Peyer's patch (tissue), 4 donors: ENCODE measurements at regions not wholly inside any gene's neighbourhood (a gene's known extent, or its start where the extent isn't known, plus 50 kb on each side); places are given as distances from the start of the nearest gene placed in this dataset.

Source experiments
- DNase-seq, 3 donors: peaks; one replicate each; pipeline ENCODE4 v3.0.0-alpha.2; 2017 to 2019
- H3K27ac ChIP-seq, 4 donors: fragments of 200-600 bp; sonication (generic); one replicate each; pipeline ENCODE4 v1.5.1; 2016 to 2019
- H3K27me3 ChIP-seq, 2 donors: fragments of 200-600 bp; sonication (generic); one replicate each; pipeline ENCODE4 v1.5.1; 2019
- H3K36me3 ChIP-seq, 3 donors: fragments of 200-600 bp; sonication (generic); one replicate each; pipeline ENCODE4 v1.5.1; 2016 to 2019
- H3K4me1 ChIP-seq, 4 donors: fragments of 200-600 bp; sonication (generic); one replicate each; pipeline ENCODE4 v1.5.1; 2016 to 2019
- H3K4me3 ChIP-seq, 4 donors: fragments of 200-600 bp; sonication (generic); 1 replicate in 3 of 4; 2 replicates in 1 of 4; pipeline ENCODE4 v1.5.1; 2016 to 2019; ENCODE audit warnings: mild to moderate bottlenecking in 1 of 4
- H3K9me3 ChIP-seq, 4 donors: fragments of 200-600 bp; sonication (generic); one replicate each; pipeline ENCODE4 v1.5.1; 2016 to 2019; ENCODE audit warnings: mild to moderate bottlenecking in 1 of 4
- CTCF ChIP-seq, 6 experiments: fragments of 450-650 bp in 4 of 6; fragments of 200-600 bp in 2 of 6; sonication (generic) in 1 of 6; IDR thresholded peaks; one replicate each; pipeline ENCODE4 v1.5.1; 2017 to 2019; ENCODE audit warnings: antibody characterized with exemption in 6 of 6, mild to moderate bottlenecking in 3 of 6, moderate library complexity in 1 of 6
- POLR2A ChIP-seq, 2 donors: fragments of 450-650 bp; IDR thresholded peaks; one replicate each; pipeline ENCODE4 v1.5.1; 2017; ENCODE audit warnings: antibody characterized with exemption in 2 of 2, mild to moderate bottlenecking in 2 of 2, moderate library complexity in 2 of 2

- no peak for TF ChIP-seq POLR2A (IDR thresholded peaks at IDR 0.05)
- TF ChIP-seq CTCF (IDR thresholded peaks at IDR 0.05), result no peak
- no peak for DNase-seq
- no peak overlapping the region for H3K27ac ChIP-seq
- H3K4me1 ChIP-seq, result no peaks in the 10 kb centered on the region
- no peaks in the 10 kb centered on the region for H3K36me3 ChIP-seq
- H3K27me3 ChIP-seq, result no peaks in the 10 kb centered on the region
- H3K4me3 ChIP-seq, result no peak overlapping the region
- no peaks in the 10 kb centered on the region for H3K9me3 ChIP-seq
Measured at GRCh38 chr4:34731070-34731469, 1513.2 kb downstream of the ARAP2 start.

- Histone ChIP-seq H3K27me3 (no peaks in the 10 kb centered on the region), H3K4me1 (no peaks in the 10 kb centered on the region), H3K27ac (no peak overlapping the region), H3K36me3 (no peaks in the 10 kb centered on the region), H3K9me3 (no peaks in the 10 kb centered on the region), H3K4me3 (no peak overlapping the region)
- DNase-seq, result no peak
- no peak for TF ChIP-seq POLR2A (IDR thresholded peaks at IDR 0.05)
- TF ChIP-seq CTCF (IDR thresholded peaks at IDR 0.05), result no peak
Measured at GRCh38 chr4:34732176-34732950, 1512.0 kb downstream of the ARAP2 start.

- Histone ChIP-seq H3K9me3 (no peaks in the 10 kb centered on the region), H3K4me3 (no peak overlapping the region), H3K4me1 (no peaks in the 10 kb centered on the region), H3K27me3 (no peaks in the 10 kb centered on the region), H3K36me3 (no peaks in the 10 kb centered on the region), H3K27ac (no peak overlapping the region)
- DNase-seq, result no peak
- TF ChIP-seq POLR2A (IDR thresholded peaks at IDR 0.05) (no peak), CTCF (IDR thresholded peaks at IDR 0.05) (no peak)
Measured at GRCh38 chr4:34733185-34733941, 1511.0 kb downstream of the ARAP2 start.

GRCh38 chr4:34766935-34767334, 1477.4 kb downstream of the ARAP2 start:
- no peak overlapping the region for H3K4me3 ChIP-seq
- no peak overlapping the region for H3K27ac ChIP-seq
- H3K27me3 ChIP-seq, result no peaks in the 10 kb centered on the region
- no peaks in the 10 kb centered on the region for H3K4me1 ChIP-seq
- no peaks in the 10 kb centered on the region for H3K9me3 ChIP-seq
- no peaks in the 10 kb centered on the region for H3K36me3 ChIP-seq
- no peak for DNase-seq
- TF ChIP-seq POLR2A (IDR thresholded peaks at IDR 0.05) (no peak), CTCF (IDR thresholded peaks at IDR 0.05) (no peak)

- H3K27ac ChIP-seq, result no peak overlapping the region
- no peak for DNase-seq
- H3K4me3 ChIP-seq, result no peak overlapping the region
- H3K9me3 ChIP-seq, result no peaks in the 10 kb centered on the region
- no peaks in the 10 kb centered on the region for H3K4me1 ChIP-seq
- TF ChIP-seq CTCF (IDR thresholded peaks at IDR 0.05) (no peak), POLR2A (IDR thresholded peaks at IDR 0.05) (no peak)
- no peaks in the 10 kb centered on the region for H3K36me3 ChIP-seq
- H3K27me3 ChIP-seq, result no peaks in the 10 kb centered on the region
Measured at GRCh38 chr4:34767407-34767806, 1476.9 kb downstream of the ARAP2 start.
